ENCODE measurements at regions not wholly inside any gene's neighbourhood (a gene's known extent, or its start where the extent isn't known, plus 50 kb on each side); places are given as distances from the start of the nearest gene placed in this dataset.

- TF ChIP-seq, protein P1, sequence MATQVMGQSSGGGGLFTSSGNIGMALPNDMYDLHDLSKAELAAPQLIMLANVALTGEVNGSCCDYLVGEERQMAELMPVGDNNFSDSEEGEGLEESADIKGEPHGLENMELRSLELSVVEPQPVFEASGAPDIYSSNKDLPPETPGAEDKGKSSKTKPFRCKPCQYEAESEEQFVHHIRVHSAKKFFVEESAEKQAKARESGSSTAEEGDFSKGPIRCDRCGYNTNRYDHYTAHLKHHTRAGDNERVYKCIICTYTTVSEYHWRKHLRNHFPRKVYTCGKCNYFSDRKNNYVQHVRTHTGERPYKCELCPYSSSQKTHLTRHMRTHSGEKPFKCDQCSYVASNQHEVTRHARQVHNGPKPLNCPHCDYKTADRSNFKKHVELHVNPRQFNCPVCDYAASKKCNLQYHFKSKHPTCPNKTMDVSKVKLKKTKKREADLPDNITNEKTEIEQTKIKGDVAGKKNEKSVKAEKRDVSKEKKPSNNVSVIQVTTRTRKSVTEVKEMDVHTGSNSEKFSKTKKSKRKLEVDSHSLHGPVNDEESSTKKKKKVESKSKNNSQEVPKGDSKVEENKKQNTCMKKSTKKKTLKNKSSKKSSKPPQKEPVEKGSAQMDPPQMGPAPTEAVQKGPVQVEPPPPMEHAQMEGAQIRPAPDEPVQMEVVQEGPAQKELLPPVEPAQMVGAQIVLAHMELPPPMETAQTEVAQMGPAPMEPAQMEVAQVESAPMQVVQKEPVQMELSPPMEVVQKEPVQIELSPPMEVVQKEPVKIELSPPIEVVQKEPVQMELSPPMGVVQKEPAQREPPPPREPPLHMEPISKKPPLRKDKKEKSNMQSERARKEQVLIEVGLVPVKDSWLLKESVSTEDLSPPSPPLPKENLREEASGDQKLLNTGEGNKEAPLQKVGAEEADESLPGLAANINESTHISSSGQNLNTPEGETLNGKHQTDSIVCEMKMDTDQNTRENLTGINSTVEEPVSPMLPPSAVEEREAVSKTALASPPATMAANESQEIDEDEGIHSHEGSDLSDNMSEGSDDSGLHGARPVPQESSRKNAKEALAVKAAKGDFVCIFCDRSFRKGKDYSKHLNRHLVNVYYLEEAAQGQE (IDR thresholded peaks at IDR 0.05; ENCODE audit: low read depth, low read length): no peak
- TF ChIP-seq FOXM1 (IDR thresholded peaks at IDR 0.05; ENCODE audit: low read depth): no peak
- TF ChIP-seq MEF2A (IDR thresholded peaks at IDR 0.05; ENCODE audit: borderline replicate concordance, low read depth): no peak
- TF ChIP-seq, protein P2, sequence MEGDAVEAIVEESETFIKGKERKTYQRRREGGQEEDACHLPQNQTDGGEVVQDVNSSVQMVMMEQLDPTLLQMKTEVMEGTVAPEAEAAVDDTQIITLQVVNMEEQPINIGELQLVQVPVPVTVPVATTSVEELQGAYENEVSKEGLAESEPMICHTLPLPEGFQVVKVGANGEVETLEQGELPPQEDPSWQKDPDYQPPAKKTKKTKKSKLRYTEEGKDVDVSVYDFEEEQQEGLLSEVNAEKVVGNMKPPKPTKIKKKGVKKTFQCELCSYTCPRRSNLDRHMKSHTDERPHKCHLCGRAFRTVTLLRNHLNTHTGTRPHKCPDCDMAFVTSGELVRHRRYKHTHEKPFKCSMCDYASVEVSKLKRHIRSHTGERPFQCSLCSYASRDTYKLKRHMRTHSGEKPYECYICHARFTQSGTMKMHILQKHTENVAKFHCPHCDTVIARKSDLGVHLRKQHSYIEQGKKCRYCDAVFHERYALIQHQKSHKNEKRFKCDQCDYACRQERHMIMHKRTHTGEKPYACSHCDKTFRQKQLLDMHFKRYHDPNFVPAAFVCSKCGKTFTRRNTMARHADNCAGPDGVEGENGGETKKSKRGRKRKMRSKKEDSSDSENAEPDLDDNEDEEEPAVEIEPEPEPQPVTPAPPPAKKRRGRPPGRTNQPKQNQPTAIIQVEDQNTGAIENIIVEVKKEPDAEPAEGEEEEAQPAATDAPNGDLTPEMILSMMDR (IDR thresholded peaks at IDR 0.05): no peak
- no peak for TF ChIP-seq GATA2 (CRISPR knock-in tag; IDR thresholded peaks at IDR 0.05)
- no peak for TF ChIP-seq TCF12 (IDR thresholded peaks at IDR 0.05)
- no peak for TF ChIP-seq NRF1 (IDR thresholded peaks at IDR 0.05; ENCODE audit: low read depth, low read length)
- no peak for TF ChIP-seq RFX5 (IDR thresholded peaks at IDR 0.05; ENCODE audit: low read length)
These were observed 443.8 kb downstream of the CMPK2 start (continued) for GRCh38 chr2:6421888-6422287.

DNA sequence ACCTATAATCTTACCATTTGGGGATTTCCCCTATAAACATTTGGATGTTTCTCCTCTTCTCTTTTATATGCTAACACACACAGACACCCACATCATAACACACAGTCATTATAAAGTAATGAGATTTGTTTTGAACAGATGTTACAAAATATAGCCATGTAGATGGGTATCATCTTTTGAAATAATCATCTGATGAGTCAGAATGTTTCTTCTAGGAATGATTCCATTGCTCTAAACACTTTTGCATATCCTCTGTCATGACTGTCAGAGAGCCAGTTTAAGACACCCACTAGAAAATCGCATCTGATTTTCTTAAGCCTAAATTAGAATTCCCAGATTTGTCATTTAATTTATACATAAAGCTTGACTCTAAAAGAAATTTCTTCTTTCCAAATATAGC, 442.6 kb downstream of the CMPK2 start:
- Histone ChIP-seq H3K79me2 (ENCODE audit: insufficient read depth) (no peaks in the 10 kb centered on the region), H3K4me1 (ENCODE audit: control insufficient read depth in 1 of 2, insufficient read depth in 2 of 2, low read depth in 1 of 2, low read length in 1 of 2) (peaks cover 0 to 5% of the 10 kb centered on the region in 2 experiments; a peak in 3 of 4 replicates), H3K4me3 (ENCODE audit: low read depth in 2 of 2, low read length in 1 of 2) (no peak overlapping the region), H3K9ac (no peak overlapping the region), H3F3A (replicated peaks; ENCODE audit: insufficient read depth) (no peaks in the 10 kb centered on the region), H2AFZ (ENCODE audit: low read depth) (no peak overlapping the region), H3K27ac (ENCODE audit: low read depth in 2 of 2, low read length in 1 of 2) (no peak overlapping the region), H3K27me3 (ENCODE audit: insufficient read depth) (no peaks in the 10 kb centered on the region), H4K20me1 (ENCODE audit: insufficient read depth) (no peaks in the 10 kb centered on the region), H3K9me3 (no peaks in the 10 kb centered on the region), H3K4me2 (no peak overlapping the region), H3K36me3 (replicated peaks in 1 of 2; ENCODE audit: control insufficient read depth in 1 of 2, insufficient read depth in 2 of 2, low read length in 1 of 2) (no peaks in the 10 kb centered on the region), H3K9me2 (no peaks in the 10 kb centered on the region)
- WGBS (ENCODE audit: low lambda C conversion rate): 50% methylated on average over 1 of the region's 1 CpG
- TF ChIP-seq GATA2 (CRISPR knock-in tag; IDR thresholded peaks at IDR 0.05) (peak; percentile 51), EP300 (IDR thresholded peaks at IDR 0.05; ENCODE audit: borderline replicate concordance in 1 of 2, low read depth in 1 of 2, low read length in 1 of 2) (peak in 1 of 2 experiments; percentile 42; a peak in 1 of 4 replicates), TAF1 (IDR thresholded peaks at IDR 0.05; ENCODE audit: borderline replicate concordance, low read depth, low read length) (no peak)
- peak; percentile 33 for DNase-seq
- ChIA-PET CTCF (interaction anchor here (0.7 kb wide), 1 partner anchor 349 kb away, joined by 3 read pairs; no protein-coding TSS in a partner anchor), POLR2A (no interaction called here)

- ChIA-PET CTCF (interaction anchor here (0.7 kb wide), 1 partner anchor 349 kb away, joined by 3 read pairs; no protein-coding TSS in a partner anchor), POLR2A (no interaction called here)
- WGBS (ENCODE audit: low lambda C conversion rate): 33% methylated on average over 6 of the region's 6 CpGs
- no peaks in the 10 kb centered on the region for H3K9me3 ChIP-seq
- DNase-seq: no peak
- no peaks in the 10 kb centered on the region for H3K79me2 ChIP-seq (ENCODE audit: insufficient read depth)
- no peaks in the 10 kb centered on the region for H3K9me2 ChIP-seq
- no peak overlapping the region for H3K27ac ChIP-seq (ENCODE audit: low read depth in 2 of 2, low read length in 1 of 2)
- no peaks in the 10 kb centered on the region for H3K27me3 ChIP-seq (ENCODE audit: insufficient read depth)
- no peaks in the 10 kb centered on the region for H4K20me1 ChIP-seq (ENCODE audit: insufficient read depth)
- no peak overlapping the region for H3K4me3 ChIP-seq (ENCODE audit: low read depth in 2 of 2, low read length in 1 of 2)
- no peak overlapping the region for H2AFZ ChIP-seq (ENCODE audit: low read depth)
- H3K4me1 ChIP-seq (ENCODE audit: control insufficient read depth in 1 of 2, insufficient read depth in 2 of 2, low read depth in 1 of 2, low read length in 1 of 2): peaks cover 0 to 5% of the 10 kb centered on the region in 2 experiments; a peak in 3 of 4 replicates
- no peak overlapping the region for H3K9ac ChIP-seq
- H3F3A ChIP-seq (replicated peaks; ENCODE audit: insufficient read depth): no peaks in the 10 kb centered on the region
- no peak overlapping the region for H3K4me2 ChIP-seq
- no peaks in the 10 kb centered on the region for H3K36me3 ChIP-seq (replicated peaks in 1 of 2; ENCODE audit: control insufficient read depth in 1 of 2, insufficient read depth in 2 of 2, low read length in 1 of 2)
- TF ChIP-seq FOSL2 (IDR thresholded peaks at IDR 0.05; ENCODE audit: borderline replicate concordance, low read depth): no peak
- TF ChIP-seq MXI1 (IDR thresholded peaks at IDR 0.05; ENCODE audit: low read depth, low read length): no peak
- TF ChIP-seq, protein P3, sequence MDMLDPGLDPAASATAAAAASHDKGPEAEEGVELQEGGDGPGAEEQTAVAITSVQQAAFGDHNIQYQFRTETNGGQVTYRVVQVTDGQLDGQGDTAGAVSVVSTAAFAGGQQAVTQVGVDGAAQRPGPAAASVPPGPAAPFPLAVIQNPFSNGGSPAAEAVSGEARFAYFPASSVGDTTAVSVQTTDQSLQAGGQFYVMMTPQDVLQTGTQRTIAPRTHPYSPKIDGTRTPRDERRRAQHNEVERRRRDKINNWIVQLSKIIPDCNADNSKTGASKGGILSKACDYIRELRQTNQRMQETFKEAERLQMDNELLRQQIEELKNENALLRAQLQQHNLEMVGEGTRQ (IDR thresholded peaks at IDR 0.05; ENCODE audit: borderline replicate concordance, low read depth, low read length): no peak
- TF ChIP-seq POLR2AphosphoS5 (IDR thresholded peaks at IDR 0.05; ENCODE audit: low read depth, low read length): no peak
- no peak for TF ChIP-seq FOXM1 (IDR thresholded peaks at IDR 0.05; ENCODE audit: low read depth)
- no peak for TF ChIP-seq JUND (IDR thresholded peaks at IDR 0.05)
- no peak for TF ChIP-seq EP300 (IDR thresholded peaks at IDR 0.05; ENCODE audit: borderline replicate concordance in 1 of 2, low read depth in 1 of 2, low read length in 1 of 2)
- TF ChIP-seq NRF1 (IDR thresholded peaks at IDR 0.05; ENCODE audit: low read depth, low read length): no peak
- no peak for TF ChIP-seq EZH2phosphoT487 (IDR thresholded peaks at IDR 0.05; ENCODE audit: borderline replicate concordance, low read depth)
- TF ChIP-seq GATA2 (CRISPR knock-in tag; IDR thresholded peaks at IDR 0.05): no peak
- TF ChIP-seq, protein P2 (IDR thresholded peaks at IDR 0.05): no peak
These were observed 441.8 kb downstream of the CMPK2 start for GRCh38 chr2:6423944-6424343.

Data from SK-N-SH (cell line).